IMR-90 (cell line): ENCODE measurements at regions not wholly inside any gene's neighbourhood (a gene's known extent, or its start where the extent isn't known, plus 50 kb on each side); places are given as distances from the start of the nearest gene placed in this dataset.

Source experiments
- ATAC-seq: fragments of 200-7000 bp; cut with Tn5 transposase; 2 replicates; pipeline ENCODE4 v1.9.1; 2020; ENCODE audit warnings: low read depth, mild to moderate bottlenecking, moderate library complexity
- BruUV-seq: library from RNA; stranded (reverse); fragments of 400-500 nt; replicated peaks from 2 replicates; lab custom pipeline; 2021; lab: Mats Ljungman, UMichigan
- CTCF ChIA-PET: fragments of 300-600 bp; formaldehyde crosslinking; extraction: SDS; loops from one replicate; lab custom pipeline; 2021; ENCODE audit warnings: antibody characterized with exemption; lab: Yijun Ruan, JAX
- POLR2A ChIA-PET: fragments of 300-600 bp; sonication (Branson Sonifier 250); formaldehyde crosslinking; loops from one replicate; lab custom pipeline; 2022; ENCODE audit warnings: antibody characterized with exemption; ENCODE audit not compliant: unreplicated experiment; lab: Charles Lee
- DNase-seq: peaks from one replicate; pipeline ENCODE4 v3.0.0; 2013
- H2AFZ ChIP-seq: replicated peaks from 2 replicates; pipeline ENCODE3; 2013; ENCODE audit warnings: low read length, mild to moderate bottlenecking; ENCODE audit not compliant: poor library complexity
- H2AK5ac ChIP-seq: 2 replicates; pipeline ENCODE4 v1.6.1; 2013; ENCODE audit warnings: low read depth, low read length, inconsistent platforms
- H2AK9ac ChIP-seq: replicated peaks from 2 replicates; pipeline ENCODE3; 2013; ENCODE audit warnings: mild to moderate bottlenecking, low read depth, low read length, moderate library complexity; ENCODE audit not compliant: poor library complexity
- H2BK120ac ChIP-seq: 2 replicates; pipeline ENCODE4 v1.6.1; 2013; ENCODE audit warnings: low read depth, low read length, inconsistent platforms
- H2BK15ac ChIP-seq: 3 replicates; pipeline ENCODE4 v1.6.1; 2013; ENCODE audit warnings: low read depth, low read length, inconsistent platforms
- H2BK20ac ChIP-seq: 2 replicates; pipeline ENCODE4 v1.6.1; 2013; ENCODE audit warnings: low read depth, mild to moderate bottlenecking, inconsistent platforms, low read length, moderate library complexity
- H2BK5ac ChIP-seq: 2 replicates; pipeline ENCODE4 v1.6.1; 2013; ENCODE audit warnings: mild to moderate bottlenecking, low read depth, low read length, inconsistent platforms; ENCODE audit not compliant: poor library complexity, severe bottlenecking
- H3K14ac ChIP-seq: replicated peaks from 2 replicates; pipeline ENCODE4 v1.6.1; 2013; ENCODE audit warnings: low read depth, low read length, inconsistent platforms
- H3K18ac ChIP-seq: 2 replicates; pipeline ENCODE4 v1.6.1; 2013; ENCODE audit warnings: low read depth, low read length, control low read depth
- H3K23ac ChIP-seq: 2 replicates; pipeline ENCODE4 v1.6.1; 2013; ENCODE audit warnings: low read depth, low read length, inconsistent platforms
- H3K27ac ChIP-seq: 2 replicates; pipeline ENCODE4 v1.5.1; 2013; ENCODE audit warnings: mild to moderate bottlenecking, control low read depth, low read length; ENCODE audit not compliant: insufficient read depth
- H3K27me3 ChIP-seq: 2 replicates; pipeline ENCODE4 v1.6.1; 2013; ENCODE audit warnings: low read length; ENCODE audit not compliant: control insufficient read depth, insufficient read depth
- H3K36me3 ChIP-seq: 2 replicates; pipeline ENCODE4 v1.6.1; 2013; ENCODE audit warnings: low read length, mixed read lengths; ENCODE audit not compliant: control insufficient read depth, insufficient read depth
- H3K4ac ChIP-seq: 2 replicates; pipeline ENCODE4 v1.6.1; 2013; ENCODE audit warnings: low read depth, low read length, inconsistent platforms
- H3K4me1 ChIP-seq: 2 replicates; pipeline ENCODE4 v1.6.1; 2013; ENCODE audit warnings: low read length, mixed read lengths; ENCODE audit not compliant: control insufficient read depth, insufficient read depth
- H3K4me2 ChIP-seq: 2 replicates; pipeline ENCODE4 v1.6.1; 2013; ENCODE audit warnings: low read depth, mild to moderate bottlenecking, control low read depth, low read length, moderate library complexity
- H3K4me3 ChIP-seq: 2 replicates; pipeline ENCODE4 v1.5.1; 2013; ENCODE audit warnings: low read depth, mild to moderate bottlenecking, control low read depth, low read length, moderate library complexity; ENCODE audit not compliant: insufficient read depth
- H3K56ac ChIP-seq: 2 replicates; pipeline ENCODE4 v1.6.1; 2013; ENCODE audit warnings: low read length, inconsistent platforms; ENCODE audit not compliant: insufficient read depth; ENCODE audit errors: extremely low read depth
- H3K79me1 ChIP-seq, 2 experiments: 2 replicates each; pipeline ENCODE4 v1.6.1; 2013; ENCODE audit warnings: low read length in 2 of 2, inconsistent platforms in 1 of 2, low read depth in 1 of 2
- H3K9ac ChIP-seq: 2 replicates; pipeline ENCODE4 v1.6.1; 2013; ENCODE audit warnings: low read depth, low read length, control low read depth
- H3K9me1 ChIP-seq: 2 replicates; pipeline ENCODE4 v1.6.1; 2013; ENCODE audit warnings: low read length, inconsistent platforms; ENCODE audit not compliant: insufficient read depth
- H3K9me3 ChIP-seq: 2 replicates; pipeline ENCODE4 v1.6.1; 2013; ENCODE audit warnings: low read length; ENCODE audit not compliant: control insufficient read depth, insufficient read depth
- H4K20me1 ChIP-seq: 2 replicates; pipeline ENCODE4 v1.6.1; 2013; ENCODE audit warnings: low read length, inconsistent platforms; ENCODE audit not compliant: insufficient read depth
- H4K5ac ChIP-seq: 2 replicates; pipeline ENCODE4 v1.6.1; 2013; ENCODE audit warnings: mild to moderate bottlenecking, low read depth, low read length, control low read depth
- H4K8ac ChIP-seq, 2 experiments: 2 replicates each; pipeline ENCODE4 v1.6.1; 2013; ENCODE audit warnings: low read depth in 2 of 2, low read length in 2 of 2, control low read depth in 1 of 2, inconsistent platforms in 1 of 2
- H4K91ac ChIP-seq: 2 replicates; pipeline ENCODE4 v1.6.1; 2013; ENCODE audit warnings: low read depth, low read length, inconsistent platforms; ENCODE audit not compliant: insufficient read depth
- BHLHE40 ChIP-seq: fragments of 150-350 bp; IDR thresholded peaks from 2 replicates; pipeline ENCODE4 v1.6.1; 2016; ENCODE audit warnings: mild to moderate bottlenecking, low read depth, low read length
- CEBPB ChIP-seq: IDR thresholded peaks from 2 replicates; pipeline ENCODE4 v1.6.1; 2012; ENCODE audit warnings: low read depth, low read length, improper control_type of control experiment
- CHD1 ChIP-seq: IDR thresholded peaks from 2 replicates; pipeline ENCODE4 v1.6.1; 2012; ENCODE audit warnings: low read depth, low read length, improper control_type of control experiment
- CTCF ChIP-seq: conservative IDR thresholded peaks from 2 replicates; pipeline ENCODE4 v1.5.1; 2012; ENCODE audit warnings: mild to moderate bottlenecking, low read depth, low read length, improper control_type of control experiment
- ELK1 ChIP-seq: fragments of 150-350 bp; IDR thresholded peaks from 2 replicates; pipeline ENCODE4 v1.6.1; 2016; ENCODE audit warnings: low read depth, mild to moderate bottlenecking, low read length, moderate library complexity, borderline replicate concordance
- FOS ChIP-seq: fragments of 150-350 bp; IDR thresholded peaks from 2 replicates; pipeline ENCODE4 v1.6.1; 2016; ENCODE audit warnings: low read depth, low read length
- MAFK ChIP-seq: IDR thresholded peaks from 2 replicates; pipeline ENCODE4 v1.6.1; 2012; ENCODE audit warnings: low read depth, low read length, improper control_type of control experiment
- MAZ ChIP-seq: IDR thresholded peaks from 2 replicates; pipeline ENCODE4 v1.6.1; 2012; ENCODE audit warnings: low read depth, mild to moderate bottlenecking, low read length, improper control_type of control experiment, moderate library complexity, borderline replicate concordance
- MXI1 ChIP-seq: IDR thresholded peaks from 2 replicates; pipeline ENCODE4 v1.6.1; 2012; ENCODE audit warnings: low read depth, mild to moderate bottlenecking, low read length, moderate library complexity, borderline replicate concordance
- NFE2L2 ChIP-seq: fragments of 150-350 bp; IDR thresholded peaks from 2 replicates; pipeline ENCODE4 v1.6.1; 2016; ENCODE audit warnings: low read depth, mild to moderate bottlenecking, low read length
- POLR2A ChIP-seq: IDR thresholded peaks from 2 replicates; pipeline ENCODE4 v1.6.1; 2012; ENCODE audit warnings: mild to moderate bottlenecking, low read depth, low read length
- RAD21 ChIP-seq: IDR thresholded peaks from 2 replicates; pipeline ENCODE4 v1.6.1; 2012; ENCODE audit warnings: low read length, improper control_type of control experiment
- RCOR1 ChIP-seq: IDR thresholded peaks from 2 replicates; pipeline ENCODE4 v1.6.1; 2012; ENCODE audit warnings: mild to moderate bottlenecking, low read length, improper control_type of control experiment; ENCODE audit not compliant: insufficient replicate concordance
- SMC3 ChIP-seq: fragments of 150-350 bp; IDR thresholded peaks from 2 replicates; pipeline ENCODE4 v1.6.1; 2016; ENCODE audit warnings: low read depth, mild to moderate bottlenecking, antibody characterized with exemption, low read length, moderate library complexity
- USF2 ChIP-seq: fragments of 150-350 bp; IDR thresholded peaks from 2 replicates; pipeline ENCODE4 v1.6.1; 2017; ENCODE audit warnings: mild to moderate bottlenecking, antibody characterized with exemption, low read length, low read depth
- dilution Hi-C: fragments of 300-500 bp; cut with HindIII; formaldehyde crosslinking; loops from one replicate; pipeline ENCODE4 v1.14.3; 2018; ENCODE audit warnings: low sequenced_read_pairs; ENCODE audit not compliant: unreplicated experiment
- in situ Hi-C: fragments of 300-500 bp; cut with MboI; formaldehyde crosslinking; loops from 3 replicates; pipeline ENCODE4 v1.14.3; 2019; ENCODE audit warnings: low sequenced_read_pairs, inconsistent platforms, mixed read lengths
- intact Hi-C: fragments of 100-400 bp; cut with micrococcal nuclease; formaldehyde crosslinking; loops from 2 replicates; pipeline ENCODE4 v1.10.0; 2022

GRCh38 chr18:71426441-71426840 is 1117.7 kb downstream of the CBLN2 start:
- Histone ChIP-seq H3K9ac (no peak overlapping the region), H2AK5ac (no peak overlapping the region), H2BK15ac (no peak overlapping the region), H4K5ac (no peak overlapping the region), H3K23ac (no peak overlapping the region), H4K8ac (no peak overlapping the region), H3K36me3 (no peaks in the 10 kb centered on the region), H2AK9ac (no peak overlapping the region), H3K4me1 (no peaks in the 10 kb centered on the region), H3K14ac (no peak overlapping the region), H4K20me1 (no peaks in the 10 kb centered on the region), H3K56ac (no peak overlapping the region), H2BK20ac (no peak overlapping the region), H3K4me3 (no peak overlapping the region), H3K4me2 (no peak overlapping the region), H4K91ac (no peak overlapping the region), H2BK5ac (no peak overlapping the region), H2AFZ (no peak overlapping the region), H3K9me3 (peaks cover 2% of the 10 kb centered on the region; the same call in 1 of the 2 replicates), H2BK120ac (no peak overlapping the region), H3K79me1 (no peaks in the 10 kb centered on the region), H3K4ac (no peak overlapping the region), H3K9me1 (no peaks in the 10 kb centered on the region), H3K27me3 (no peaks in the 10 kb centered on the region), H3K27ac (no peak overlapping the region), H3K18ac (no peak overlapping the region)
- ATAC-seq: no peak
- DNase-seq: no peak
- dilution Hi-C loops: no loop called here
- no TSS peak for BruUV-seq
- ChIA-PET CTCF (no interaction called here), POLR2A (no interaction called here)
- intact Hi-C loops: no loop called here
- TF ChIP-seq RCOR1 (no peak), CTCF (no peak), RAD21 (no peak), FOS (no peak), SMC3 (no peak), CEBPB (no peak), CHD1 (no peak), MXI1 (no peak), MAZ (no peak), BHLHE40 (no peak), USF2 (no peak), ELK1 (no peak), MAFK (no peak), POLR2A (no peak), NFE2L2 (no peak)
- in situ Hi-C loops: no loop called here
